ENCODE measurements at regions not wholly inside any gene's neighbourhood (a gene's known extent, or its start where the extent isn't known, plus 50 kb on each side); places are given as distances from the start of the nearest gene placed in this dataset.
A peak's percentile ranks its signal among the peaks of the same experiment; 100 is the strongest.

DNA sequence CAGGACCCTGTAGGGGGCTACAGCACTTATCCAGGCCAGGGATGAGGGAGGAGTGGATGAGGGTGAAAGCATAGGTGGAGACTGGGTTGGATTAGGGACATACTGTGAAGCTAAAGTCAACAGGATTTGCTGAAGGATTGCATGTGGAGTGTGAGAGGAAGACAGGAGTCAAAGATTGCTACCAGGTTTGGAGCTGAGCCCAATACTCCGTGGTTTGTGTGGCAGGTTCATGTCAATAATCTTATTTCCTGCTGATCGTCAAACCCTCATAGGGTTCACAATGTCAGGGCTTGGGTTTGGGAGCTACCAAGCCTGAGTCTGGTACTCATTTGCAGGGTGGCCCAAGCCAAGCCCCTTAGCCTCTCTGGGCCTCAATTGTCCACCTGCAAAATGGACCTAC, 77.1 kb upstream of the PLXNC1 start:
- DNase-seq = no peak

DNA sequence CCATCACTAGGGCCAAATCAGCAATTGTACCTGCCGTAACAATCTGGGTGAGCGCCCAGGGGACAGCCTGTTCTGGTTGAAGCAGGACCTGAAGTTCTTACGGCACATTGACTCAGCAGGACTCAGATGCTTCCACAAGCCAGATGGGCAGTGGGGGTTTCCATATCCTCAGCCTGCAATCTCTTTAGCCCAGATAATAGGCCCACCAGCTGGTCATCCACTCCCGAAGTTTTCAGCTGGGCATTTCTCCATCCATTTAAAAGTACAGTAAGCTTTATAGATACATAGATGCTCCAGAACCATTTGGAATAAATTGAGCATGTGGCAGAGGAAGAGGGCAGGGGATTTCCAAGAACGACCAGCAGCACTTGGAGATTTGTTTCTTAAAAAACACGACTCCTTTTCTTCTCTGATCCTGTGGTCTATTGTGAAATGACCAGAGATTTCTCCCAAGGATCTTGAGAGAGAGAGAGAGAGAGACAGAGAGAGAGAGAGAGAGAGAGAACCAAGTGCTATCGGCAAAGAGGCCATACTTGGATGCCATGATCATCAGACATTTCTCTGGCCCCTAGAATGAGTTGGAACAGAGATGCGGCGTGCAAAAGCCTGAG, 74.8 kb upstream of the PLXNC1 start:
- DNase-seq = no peak

DNA sequence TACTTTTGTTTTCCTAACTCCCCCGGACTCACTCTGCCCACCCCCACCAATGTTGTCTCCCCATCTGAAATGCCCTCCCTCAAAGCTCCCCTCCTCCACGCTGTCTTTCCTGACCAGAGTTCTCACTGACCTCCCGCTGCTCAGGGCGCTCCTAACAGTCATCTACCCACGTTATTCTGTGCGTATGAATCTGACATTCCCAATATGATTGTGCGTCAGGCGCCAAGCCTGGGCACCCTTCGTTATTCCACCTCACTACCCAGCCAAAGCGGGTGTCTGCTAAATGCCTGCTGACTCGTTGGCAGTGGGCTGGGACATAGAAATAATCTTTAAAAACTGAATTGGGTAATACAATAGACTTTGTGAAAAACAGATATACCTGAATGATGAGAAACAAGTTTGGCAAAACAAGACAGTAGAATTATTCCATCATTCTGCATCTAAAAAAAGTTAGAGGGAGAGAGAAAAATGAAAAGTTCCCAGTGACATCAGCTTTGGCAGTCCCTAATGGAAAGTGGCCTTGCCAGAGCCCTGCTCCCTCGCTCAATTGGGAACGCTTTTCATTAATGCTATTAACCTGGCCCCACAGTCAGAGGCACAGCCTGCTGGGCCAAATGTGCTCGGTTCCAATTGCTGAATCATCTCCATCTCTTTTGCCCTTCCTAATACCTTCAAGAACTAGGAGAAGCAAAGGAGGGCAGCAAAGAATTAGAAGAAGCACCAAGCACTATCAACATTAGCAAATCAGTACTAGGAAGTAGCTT, 74.0 kb upstream of the PLXNC1 start:
- no peak for DNase-seq

DNA sequence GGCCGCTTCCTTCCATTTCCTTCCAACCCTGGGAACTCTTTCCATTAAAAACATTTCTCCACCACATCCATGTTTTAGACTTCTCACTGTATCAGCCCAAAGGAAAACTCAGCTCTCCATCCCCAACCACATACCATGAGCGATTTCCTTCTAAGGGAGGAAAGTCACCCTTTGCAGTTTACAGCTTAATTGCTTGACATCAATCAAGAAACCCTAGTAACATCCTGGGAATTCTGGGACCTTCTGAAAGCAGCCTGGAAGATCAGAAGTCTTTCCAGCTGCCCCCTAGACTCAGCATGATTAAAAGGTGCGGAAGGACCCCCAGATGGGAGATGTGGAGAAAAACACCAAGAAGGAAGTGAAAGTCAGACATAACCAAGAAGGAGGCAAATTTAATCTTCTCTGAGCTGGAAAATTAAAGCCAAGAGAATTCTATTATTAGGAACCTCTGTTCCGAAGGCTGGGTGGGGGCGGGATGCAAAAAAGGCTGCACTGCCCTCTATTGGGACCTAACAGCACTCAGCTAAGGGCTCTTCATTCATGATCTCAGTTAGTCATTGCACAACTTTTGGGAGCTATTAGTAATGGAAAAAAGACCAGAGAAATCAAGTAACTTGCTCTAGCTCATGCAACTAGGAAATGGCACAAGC, 73.3 kb upstream of the PLXNC1 start:
- DNase-seq = peak; percentile 30

DNA sequence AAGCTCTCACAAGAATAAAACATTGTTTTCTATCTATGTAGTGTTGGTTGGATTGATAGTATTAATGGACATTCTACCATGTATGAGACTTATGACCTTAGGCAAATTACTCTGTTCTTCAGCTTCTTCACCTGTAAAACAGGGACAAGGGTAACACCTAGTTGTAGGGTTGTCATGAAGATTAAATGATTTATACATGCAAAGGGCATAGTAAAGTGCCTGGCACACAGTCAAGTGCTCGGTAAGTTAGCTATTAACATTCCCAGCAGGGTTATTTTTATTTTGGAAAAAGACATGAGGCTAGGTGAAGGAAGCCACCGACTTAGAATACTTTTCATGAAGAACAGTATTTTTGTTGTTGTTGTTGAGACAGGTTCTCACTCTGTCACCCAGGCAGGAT, 71.2 kb upstream of the PLXNC1 start:
- no peak for DNase-seq

DNA sequence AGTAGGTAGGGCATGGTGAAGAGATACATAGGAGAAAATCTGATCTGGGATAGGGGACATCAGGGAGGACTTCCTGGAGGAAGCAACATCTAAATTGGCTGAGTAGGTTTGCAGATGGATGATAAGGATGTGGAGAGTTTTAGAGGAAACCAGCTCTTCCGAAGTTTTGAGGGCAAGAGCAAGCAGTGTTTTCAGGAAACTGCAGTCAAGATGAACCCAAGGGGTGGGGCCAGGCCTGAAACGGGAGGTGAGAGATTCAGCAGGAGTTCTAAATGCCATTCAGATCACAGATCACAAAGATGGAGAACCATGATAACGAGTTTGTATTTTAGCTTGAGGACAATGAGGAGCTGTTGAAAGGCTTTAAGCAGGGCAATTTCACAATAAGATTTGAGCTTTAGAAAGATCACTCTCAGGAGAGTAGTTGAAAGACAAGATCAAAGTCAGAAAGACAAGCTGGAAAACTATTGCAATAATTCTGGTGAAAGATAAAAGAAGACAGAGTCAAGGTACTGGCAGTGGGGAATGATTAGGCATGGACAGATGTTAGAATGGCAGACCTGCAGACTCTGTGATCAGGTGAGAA, 70.1 kb upstream of the PLXNC1 start:
- no peak for DNase-seq

DNA sequence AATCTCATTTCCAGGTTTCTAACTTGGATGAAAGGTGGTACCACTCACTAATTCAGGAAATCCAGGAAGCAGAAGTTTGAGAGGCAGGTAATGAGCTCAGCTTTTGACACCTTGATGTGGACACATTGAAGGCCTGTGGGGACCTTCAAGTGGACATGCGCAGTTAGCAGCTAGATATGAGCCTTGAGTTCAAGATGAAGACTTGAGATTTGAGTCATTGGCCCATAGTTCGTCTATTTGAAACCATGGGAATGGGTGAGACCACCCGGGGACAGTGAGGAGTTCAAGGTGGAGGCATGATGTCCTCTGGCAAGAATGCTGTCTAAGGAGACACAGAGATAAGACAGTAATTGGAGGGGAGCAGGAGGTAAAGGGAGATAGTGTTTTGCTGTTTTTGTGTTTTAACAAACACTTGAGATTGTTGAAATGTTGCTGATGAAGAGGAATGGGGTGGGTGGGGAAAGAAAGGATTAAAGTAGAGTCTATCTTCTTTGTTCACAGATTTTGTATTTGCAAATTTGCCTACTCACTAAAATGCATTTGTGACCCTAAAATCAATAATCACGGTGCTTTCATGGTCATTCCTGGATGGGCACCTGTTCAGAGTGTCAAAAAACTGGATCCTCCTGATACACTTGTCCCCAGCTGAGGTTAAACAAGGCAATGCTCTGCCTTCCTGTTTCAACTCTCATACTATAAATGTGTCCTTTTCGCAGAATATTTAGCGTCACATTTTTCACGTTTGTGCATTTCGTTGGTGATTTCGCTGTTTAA, 69.5 kb upstream of the PLXNC1 start:
- no peak for DNase-seq

DNA sequence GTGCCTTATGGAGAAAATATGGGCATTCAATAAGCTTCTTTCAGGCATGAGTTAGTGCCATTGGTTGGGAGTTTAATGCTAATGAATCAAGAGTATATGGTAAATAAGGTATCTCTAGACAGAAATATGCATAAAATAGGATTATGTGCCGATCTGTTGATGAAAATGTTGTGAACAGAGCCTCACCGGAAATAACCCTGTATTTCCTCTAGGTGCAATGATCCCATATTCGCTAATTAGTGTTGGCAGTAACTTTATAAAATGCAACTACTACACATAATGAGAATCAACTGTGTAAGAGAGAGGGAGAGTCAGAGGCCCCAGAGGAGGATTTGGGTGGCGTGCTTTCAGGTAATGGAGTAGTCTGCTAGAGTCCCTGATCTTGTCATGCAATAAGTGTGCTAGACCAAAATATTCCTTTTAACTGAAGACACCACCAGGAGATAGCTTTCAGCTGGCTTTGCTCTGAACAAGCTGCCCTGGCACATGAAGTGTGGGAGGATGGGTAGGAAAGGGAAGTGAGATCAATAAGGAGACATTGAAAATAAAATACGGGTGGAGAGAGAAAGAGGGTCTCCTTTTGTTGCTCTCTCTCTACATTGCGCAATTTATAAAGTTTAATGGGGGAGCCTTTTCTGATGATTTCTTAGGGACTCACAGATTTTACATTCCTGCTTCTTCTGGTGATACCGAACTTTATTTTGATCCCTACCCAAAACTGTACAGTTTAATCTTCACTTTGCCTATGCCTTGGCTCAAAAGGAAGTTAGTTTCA, 68.6 kb upstream of the PLXNC1 start:
- DNase-seq = no peak

DNA sequence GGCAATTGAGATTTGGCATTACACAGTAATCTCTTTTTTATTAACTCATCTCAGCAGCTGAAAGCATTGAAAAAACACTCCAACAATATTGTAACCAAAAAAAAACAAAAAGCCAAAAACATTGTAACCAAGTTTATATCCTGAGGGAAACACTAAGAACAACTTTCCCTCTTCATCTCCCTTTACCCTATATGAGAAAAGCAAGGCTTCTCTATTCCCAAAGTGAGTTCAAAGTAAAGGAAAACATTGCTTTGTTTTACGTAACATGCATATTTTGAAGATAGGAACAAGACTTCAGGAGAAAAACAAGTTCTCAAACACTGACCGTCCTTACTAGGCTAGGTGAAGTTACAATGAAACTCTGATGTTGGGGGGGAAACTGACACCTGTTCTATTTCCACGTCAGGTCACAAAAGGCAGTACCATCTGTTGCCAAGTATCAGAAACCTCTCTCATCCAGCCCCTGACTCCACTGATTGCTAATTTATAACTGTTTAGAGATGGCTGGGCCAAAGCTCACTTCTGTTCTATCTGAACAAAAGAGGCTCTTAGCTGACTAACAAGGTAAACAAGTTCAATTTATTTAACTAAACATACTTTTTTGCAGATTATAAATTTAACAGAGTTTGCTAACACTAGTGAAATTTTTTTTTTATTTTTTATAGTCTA, 67.9 kb upstream of the PLXNC1 start:
- DNase-seq = no peak

DNA sequence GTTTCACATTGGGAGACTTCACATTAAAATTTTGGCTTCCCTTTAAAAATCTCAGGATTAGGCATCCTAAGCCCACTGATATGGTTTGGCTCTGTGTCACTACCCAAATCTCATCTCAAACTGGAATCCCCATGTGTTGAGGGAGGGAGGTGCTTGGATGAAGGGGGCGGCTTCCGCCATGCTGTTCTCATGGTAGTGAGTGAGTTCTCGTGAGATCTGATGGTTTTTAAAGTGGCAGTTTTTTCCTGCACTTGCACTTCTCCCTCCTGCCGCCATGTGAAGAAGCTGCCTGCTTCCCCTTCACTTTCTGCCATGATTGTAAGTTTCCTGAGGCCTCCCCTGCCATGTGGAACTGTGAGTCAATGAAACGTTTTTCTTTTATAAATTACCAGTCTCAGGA, 65.7 kb upstream of the PLXNC1 start:
- DNase-seq = no peak

DNA sequence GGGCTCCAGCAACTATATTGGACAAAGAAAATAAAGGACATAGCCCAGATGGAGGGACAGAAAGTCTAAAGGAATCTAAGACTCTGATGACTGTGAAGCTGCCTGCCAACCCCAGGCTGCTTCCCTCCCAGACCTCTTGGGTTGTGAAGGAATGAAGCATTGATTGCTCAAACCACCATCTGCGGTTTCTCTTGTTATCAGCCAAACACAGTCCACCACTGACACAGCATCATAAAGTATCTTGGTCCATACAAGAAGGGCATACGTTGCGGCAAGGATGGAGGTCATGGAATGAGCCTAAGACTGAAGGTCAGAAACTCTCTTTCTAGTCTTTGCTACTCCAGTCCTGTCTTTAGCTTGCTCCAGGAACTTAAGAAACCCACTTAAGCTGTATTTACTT, 58.5 kb upstream of the PLXNC1 start:
- no peak for DNase-seq

DNA sequence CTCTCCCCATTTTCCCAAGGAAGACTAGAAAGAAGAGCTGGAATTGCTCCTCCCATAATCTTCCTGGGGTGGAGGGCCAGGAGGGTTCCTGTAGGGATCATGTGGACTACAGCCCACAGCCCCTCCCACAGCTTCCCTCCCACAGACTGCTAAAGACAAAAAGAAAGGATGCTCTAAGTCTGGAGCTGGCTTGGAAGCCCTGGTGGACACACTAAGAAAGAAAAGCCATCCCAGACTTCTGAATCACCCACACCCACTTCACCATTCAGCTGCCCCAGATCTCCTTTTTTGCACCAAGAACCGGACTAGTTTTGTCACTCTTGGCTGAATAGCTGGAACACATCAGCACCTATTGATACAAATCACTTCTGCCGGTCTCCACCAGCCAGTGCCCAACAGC, 56.8 kb upstream of the PLXNC1 start:
- DNase-seq = no peak

DNA sequence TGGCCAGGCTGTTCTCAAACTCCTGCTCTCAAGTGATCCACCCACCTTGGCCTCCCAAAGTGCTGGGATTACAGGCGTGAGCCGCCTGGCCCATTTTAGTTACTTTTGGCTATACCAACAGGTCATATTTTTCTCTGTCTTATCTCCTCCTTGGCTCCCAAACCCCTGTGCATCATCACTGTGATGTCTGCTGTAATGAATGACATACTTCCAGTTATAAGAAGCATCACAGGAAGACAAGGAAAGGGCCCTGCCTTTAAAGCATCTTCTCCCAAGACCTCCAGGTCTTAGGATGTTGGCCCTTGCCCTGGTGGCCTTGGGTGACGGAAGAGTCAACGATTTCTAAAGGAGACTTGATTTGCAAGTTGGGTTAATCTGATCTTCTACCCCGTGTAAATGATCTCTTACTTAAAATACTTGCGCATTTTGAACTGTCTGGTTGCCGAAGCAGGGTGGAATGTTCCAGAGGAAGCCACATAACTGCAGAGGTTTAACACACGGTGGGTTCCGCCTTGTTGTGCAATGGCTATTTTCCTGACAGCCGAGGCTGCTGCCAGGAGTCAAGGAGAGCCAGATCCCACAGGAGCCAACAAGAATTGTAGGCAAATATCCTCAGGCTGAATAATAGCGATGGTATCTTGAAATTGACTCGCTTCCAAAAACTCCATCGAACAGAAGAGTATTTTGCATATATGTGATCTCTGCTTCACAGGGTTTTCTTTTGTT, 55.7 kb upstream of the PLXNC1 start:
- no peak for DNase-seq

DNA sequence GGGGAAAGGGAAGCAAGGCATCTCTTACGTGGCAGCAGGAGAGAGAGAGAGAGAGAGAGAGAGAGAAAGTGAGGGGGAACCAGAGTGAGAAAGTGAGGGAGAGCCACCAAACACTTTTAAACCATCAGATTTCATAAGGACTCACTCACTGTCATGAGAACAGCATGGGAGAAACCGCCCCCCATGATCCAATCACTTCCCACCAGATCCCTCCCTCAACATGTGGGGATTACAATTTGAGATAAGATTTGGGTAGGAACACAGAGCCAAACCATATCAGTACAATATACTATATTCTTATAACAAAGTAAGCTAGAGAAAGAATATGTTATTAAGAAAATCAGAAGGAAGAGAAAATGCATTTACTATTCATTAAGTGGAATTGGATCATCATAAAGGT, 53.7 kb upstream of the PLXNC1 start:
- DNase-seq = no peak

DNA sequence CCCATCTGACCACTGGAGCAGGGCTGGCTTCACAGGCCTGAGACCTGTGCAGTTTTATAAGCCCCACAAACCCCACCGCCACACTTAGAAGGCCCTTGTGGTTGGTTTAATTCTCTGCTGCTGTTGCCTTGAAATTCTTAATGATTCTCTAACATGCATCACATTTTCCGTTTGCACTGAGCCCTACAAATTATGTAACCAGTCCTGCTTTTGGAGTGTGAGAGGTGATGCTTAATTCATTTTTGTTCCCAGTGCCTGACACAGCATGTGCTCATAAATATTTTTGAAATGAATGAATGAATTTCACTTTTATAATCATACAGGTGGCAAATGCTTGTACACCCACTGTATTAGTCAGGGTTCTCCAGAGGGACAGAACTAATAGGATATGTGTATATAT, 52.8 kb upstream of the PLXNC1 start:
- DNase-seq = no peak

DNA sequence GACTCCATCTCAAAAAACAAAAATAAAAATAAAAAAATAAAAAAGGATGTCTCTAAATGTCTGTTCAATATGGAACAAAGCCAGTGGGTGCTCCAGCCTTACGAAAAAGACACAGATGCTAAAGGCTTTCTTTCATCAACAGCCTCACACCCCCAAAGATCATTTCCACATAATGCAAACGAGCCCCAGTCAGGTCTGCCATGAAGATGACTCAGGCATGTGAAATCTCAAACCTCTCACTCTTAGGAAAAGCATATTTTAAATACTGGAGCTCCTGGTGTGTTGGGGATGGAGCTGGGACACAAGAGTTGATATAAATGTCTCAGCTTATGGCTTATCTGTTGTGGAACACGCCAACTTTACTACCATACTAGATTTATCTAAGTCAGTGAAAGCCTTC, 49.9 kb upstream of the PLXNC1 start:
- no peak for DNase-seq
